MM.1S (cell line): ENCODE measurements at regions not wholly inside any gene's neighbourhood (a gene's known extent, or its start where the extent isn't known, plus 50 kb on each side); places are given as distances from the start of the nearest gene placed in this dataset.

Experiments used
- CTCF ChIP-seq: fragments of 300-600 bp; sonication (generic); IDR thresholded peaks from 2 replicates; pipeline ENCODE4 v1.5.1; 2016; ENCODE audit warnings: antibody characterized with exemption, low read length, mixed read lengths
- EZH2 ChIP-seq: fragments of 300-600 bp; sonication (generic); optimal IDR thresholded peaks from 2 replicates; pipeline ENCODE3; 2017; ENCODE audit warnings: low read depth, mild to moderate bottlenecking, antibody characterized with exemption, low read length, mixed read lengths

GRCh38 chr3:167033866-167034265, 346.2 kb downstream of the ZBBX start:
- TF ChIP-seq CTCF (no peak), EZH2 (no peak)
